GM12873 (cell line): ENCODE measurements at regions not wholly inside any gene's neighbourhood (a gene's known extent, or its start where the extent isn't known, plus 50 kb on each side); places are given as distances from the start of the nearest gene placed in this dataset.

Experiments used
- CTCF ChIP-seq: IDR thresholded peaks from 2 replicates; pipeline ENCODE4 v1.5.1; 2012; ENCODE audit warnings: low read depth, mild to moderate bottlenecking, moderate library complexity, low read length, control low read depth; ENCODE audit not compliant: insufficient read depth; ENCODE audit errors: missing control alignments

- TF ChIP-seq CTCF, result no peak
Measured at GRCh38 chr14:81936348-81936747, 402.7 kb upstream of the SEL1L start.

GRCh38 chr14:81936902-81937301 lies 403.2 kb upstream of the SEL1L start:
- TF ChIP-seq CTCF, result no peak

- TF ChIP-seq CTCF, result no peak
Measured at GRCh38 chr14:81938341-81938740, 404.7 kb upstream of the SEL1L start.

- TF ChIP-seq CTCF, result no peak
Measured at GRCh38 chr14:81940651-81941050, 407.0 kb upstream of the SEL1L start.

- no peak for TF ChIP-seq CTCF
Measured at GRCh38 chr14:81942071-81942470, 408.4 kb upstream of the SEL1L start.

GRCh38 chr14:81946375-81946774 lies 412.7 kb upstream of the SEL1L start:
- no peak for TF ChIP-seq CTCF

- no peak for TF ChIP-seq CTCF
Measured at GRCh38 chr14:81946834-81947798, 413.5 kb upstream of the SEL1L start.
